Endothelial cell of umbilical vein (primary cell): ENCODE measurements at regions not wholly inside any gene's neighbourhood (a gene's known extent, or its start where the extent isn't known, plus 50 kb on each side); places are given as distances from the start of the nearest gene placed in this dataset.

Experiments used
- BruUV-seq: library from RNA; stranded (reverse); fragments of 400-500 nt; replicated peaks from 2 replicates; lab custom pipeline; 2021; lab: Mats Ljungman, UMichigan
- CTCF ChIA-PET: fragments of 300-600, 350-600 bp; sonication (Branson Sonifier 250); formaldehyde crosslinking; loops from one replicate; lab custom pipeline; 2021; ENCODE audit warnings: antibody characterized with exemption, inconsistent platforms; lab: Charles Lee
- POLR2A ChIA-PET: fragments of 300-600, 350-600 bp; sonication (Branson Sonifier 250); formaldehyde crosslinking; loops from one replicate; lab custom pipeline; 2021; ENCODE audit warnings: antibody characterized with exemption, inconsistent platforms; lab: Charles Lee
- DNase-seq: peaks from one replicate; pipeline ENCODE4 v3.0.0-alpha.2; 2011; ENCODE audit warnings: low read depth, low spot score
- FAIRE-seq: peaks from 2 replicates; lab custom pipeline; 2011; peaks lifted over from hg19 to GRCh38; lab: Jason Lieb, UNC
- H2AFZ ChIP-seq: 2 replicates; pipeline ENCODE4 v1.6.0; 2012; ENCODE audit warnings: low read depth, low read length, control low read depth, inconsistent platforms
- H3K27ac ChIP-seq: 2 replicates; pipeline ENCODE4 v1.5.1; 2011; ENCODE audit warnings: low read depth, mild to moderate bottlenecking, control low read depth, low read length, moderate library complexity; ENCODE audit not compliant: insufficient read depth
- H3K27me3 ChIP-seq, 2 experiments: 2 replicates each; pipeline versions ENCODE4 v1.6.0 to v1.6.1; 2011; ENCODE audit warnings: low read length in 2 of 2, mixed read lengths in 1 of 2; ENCODE audit not compliant: control insufficient read depth in 2 of 2, insufficient read depth in 2 of 2
- H3K36me3 ChIP-seq, 2 experiments: 2 replicates in 1 of 2; 3 replicates in 1 of 2; pipeline ENCODE4 v1.5.1; 2011; ENCODE audit warnings: low read length in 2 of 2, mild to moderate bottlenecking in 1 of 2, moderate library complexity in 1 of 2; ENCODE audit not compliant: control insufficient read depth in 2 of 2, insufficient read depth in 2 of 2; ENCODE audit errors: extremely low read depth in 1 of 2
- H3K4me1 ChIP-seq: 3 replicates; pipeline ENCODE4 v1.5.1; 2011; ENCODE audit warnings: mild to moderate bottlenecking, low read length; ENCODE audit not compliant: control insufficient read depth, insufficient read depth; ENCODE audit errors: extremely low read depth
- H3K4me2 ChIP-seq: 2 replicates; pipeline ENCODE4 v1.6.1; 2011; ENCODE audit warnings: low read length, control low read depth, mixed read lengths; ENCODE audit not compliant: insufficient read depth
- H3K4me3 ChIP-seq, 3 experiments: fragments of 200-600 bp in 1 of 3; sonication (generic), shearing (Covaris generic) in 1 of 3; replicated peaks in 1 of 3; 2 replicates each; pipeline ENCODE4 v1.5.1; 2011 to 2016; ENCODE audit warnings: control low read depth in 3 of 3, low read length in 3 of 3, mild to moderate bottlenecking in 2 of 3, inconsistent platforms in 1 of 3, low read depth in 1 of 3, moderate library complexity in 1 of 3; ENCODE audit not compliant: insufficient read depth in 1 of 3
- H3K79me2 ChIP-seq: 2 replicates; pipeline ENCODE4 v1.6.0; 2012; ENCODE audit warnings: low read length, inconsistent platforms; ENCODE audit not compliant: control insufficient read depth, insufficient read depth
- H3K9ac ChIP-seq: replicated peaks from 2 replicates; pipeline ENCODE3; 2011; ENCODE audit warnings: low read length, control low read depth; ENCODE audit not compliant: insufficient read depth; ENCODE audit errors: extremely low read depth
- H3K9me1 ChIP-seq: replicated peaks from 3 replicates; pipeline ENCODE4 v1.6.0; 2011; ENCODE audit warnings: mild to moderate bottlenecking, low read length; ENCODE audit not compliant: control insufficient read depth, insufficient read depth; ENCODE audit errors: extremely low read depth
- H3K9me3 ChIP-seq: replicated peaks from 2 replicates; pipeline ENCODE4 v1.5.1; 2012; ENCODE audit warnings: low read length, inconsistent platforms; ENCODE audit not compliant: control insufficient read depth, insufficient read depth
- H4K20me1 ChIP-seq: replicated peaks from 2 replicates; pipeline ENCODE3; 2011; ENCODE audit warnings: mild to moderate bottlenecking, low read length; ENCODE audit not compliant: control insufficient read depth, insufficient read depth; ENCODE audit errors: extremely low read depth
- EZH2 ChIP-seq: IDR thresholded peaks from 2 replicates; pipeline ENCODE4 v1.6.1; 2012; ENCODE audit warnings: borderline replicate concordance, low read depth, mild to moderate bottlenecking, moderate library complexity, low read length, inconsistent platforms; ENCODE audit not compliant: severe bottlenecking
- FOS ChIP-seq: IDR thresholded peaks from 2 replicates; pipeline ENCODE4 v1.6.1; 2011; ENCODE audit warnings: mild to moderate bottlenecking, low read length, moderate library complexity, borderline replicate concordance; ENCODE audit not compliant: insufficient read depth
- GATA2 ChIP-seq: IDR thresholded peaks from 2 replicates; pipeline ENCODE4 v1.7.0; 2011; ENCODE audit warnings: low read depth, mild to moderate bottlenecking, moderate library complexity, mixed read lengths, low read length; ENCODE audit not compliant: insufficient read length, insufficient read depth
- JUN ChIP-seq: IDR thresholded peaks from 2 replicates; pipeline ENCODE4 v1.6.1; 2011; ENCODE audit warnings: borderline replicate concordance, low read depth; ENCODE audit not compliant: insufficient read length, insufficient read depth
- MYC ChIP-seq: IDR thresholded peaks from one replicate; pipeline ENCODE4 v1.6.1; 2011; ENCODE audit warnings: mild to moderate bottlenecking, low read depth, low read length
- POLR2A ChIP-seq: IDR thresholded peaks from 2 replicates; pipeline ENCODE4 v1.6.1; 2012; ENCODE audit warnings: low read depth, mild to moderate bottlenecking, control low read depth, low read length
- POLR2AphosphoS5 ChIP-seq: IDR thresholded peaks from 2 replicates; pipeline ENCODE4 v1.6.1; 2012; ENCODE audit warnings: low read depth, mild to moderate bottlenecking, control low read depth, low read length, moderate library complexity; ENCODE audit not compliant: insufficient read depth
- dilution Hi-C: fragments of 300-500 bp; cut with MboI; formaldehyde crosslinking; loops from one replicate; pipeline ENCODE4 v1.15.0; 2019; ENCODE audit warnings: low sequenced_read_pairs; ENCODE audit not compliant: extremely low pct_ligation_motif_present
- intact Hi-C: fragments of 100-400 bp; cut with micrococcal nuclease; formaldehyde crosslinking; loops from one replicate; pipeline ENCODE4 v1.10.0; 2022
- TF ChIP-seq, protein P1 (sequence below): IDR thresholded peaks from 2 replicates; pipeline ENCODE4 v1.6.1; 2011; ENCODE audit not compliant: insufficient read depth, insufficient read length
- TF ChIP-seq, protein P2 (sequence below), 2 donors: IDR thresholded peaks; 1 replicate in 1 of 2; 2 replicates in 1 of 2; pipeline ENCODE4 v1.5.1; 2011; ENCODE audit warnings: low read length in 2 of 2, mild to moderate bottlenecking in 2 of 2, moderate library complexity in 2 of 2, control low read depth in 1 of 2, inconsistent platforms in 1 of 2, low read depth in 1 of 2; ENCODE audit not compliant: insufficient read depth in 1 of 2; ENCODE audit errors: extremely low read depth in 1 of 2

DNA sequence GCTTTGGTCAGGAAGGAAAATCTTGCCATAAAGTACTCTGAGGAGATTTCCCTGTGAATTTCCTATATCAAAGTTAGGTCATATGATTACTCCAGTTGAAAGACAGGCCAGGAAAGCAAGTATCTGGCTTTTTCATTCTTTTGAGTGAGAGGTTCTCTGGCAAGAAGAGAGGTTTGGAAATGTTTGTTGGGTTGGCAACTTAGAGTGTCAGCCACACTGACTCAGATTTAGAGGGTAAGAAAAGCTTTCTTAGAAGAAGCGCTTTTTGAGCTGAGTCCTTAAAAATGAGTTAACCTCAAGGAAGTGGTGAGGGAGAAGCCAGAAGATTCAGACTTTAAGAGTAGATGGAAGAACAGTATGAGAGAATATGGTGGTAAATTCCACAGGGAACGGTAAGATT is 86.1 kb upstream of the BDNF start:
- no peaks in the 10 kb centered on the region for H3K79me2 ChIP-seq
- no peaks in the 10 kb centered on the region for H3K9me3 ChIP-seq
- BruUV-seq, result no TSS peak
- no peaks in the 10 kb centered on the region for H3K9me1 ChIP-seq
- H3K4me1 ChIP-seq, result no peaks in the 10 kb centered on the region
- no peaks in the 10 kb centered on the region for H3K36me3 ChIP-seq
- H3K9ac ChIP-seq, result no peak overlapping the region
- FAIRE-seq (no peak), DNase-seq (no peak)
- ChIA-PET POLR2A (no interaction called here), CTCF (interaction anchor here (1.3 kb wide), 1 partner anchor 743 kb away, joined by 3 read pairs; no protein-coding TSS in a partner anchor)
- no peak overlapping the region for H3K27ac ChIP-seq
- H3K4me2 ChIP-seq, result no peak overlapping the region
- H3K27me3 ChIP-seq, result peaks cover 3 to 5% of the 10 kb centered on the region in 2 experiments
- dilution Hi-C loops (no loop called here), intact Hi-C loops (no loop called here)
- no peaks in the 10 kb centered on the region for H4K20me1 ChIP-seq
- TF ChIP-seq POLR2AphosphoS5 (no peak), POLR2A (no peak), MYC (no peak), JUN (no peak), FOS (no peak), EZH2 (no peak), GATA2 (no peak)
- TF ChIP-seq, protein P1, sequence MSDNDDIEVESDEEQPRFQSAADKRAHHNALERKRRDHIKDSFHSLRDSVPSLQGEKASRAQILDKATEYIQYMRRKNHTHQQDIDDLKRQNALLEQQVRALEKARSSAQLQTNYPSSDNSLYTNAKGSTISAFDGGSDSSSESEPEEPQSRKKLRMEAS, result no peak
- TF ChIP-seq, protein P2, sequence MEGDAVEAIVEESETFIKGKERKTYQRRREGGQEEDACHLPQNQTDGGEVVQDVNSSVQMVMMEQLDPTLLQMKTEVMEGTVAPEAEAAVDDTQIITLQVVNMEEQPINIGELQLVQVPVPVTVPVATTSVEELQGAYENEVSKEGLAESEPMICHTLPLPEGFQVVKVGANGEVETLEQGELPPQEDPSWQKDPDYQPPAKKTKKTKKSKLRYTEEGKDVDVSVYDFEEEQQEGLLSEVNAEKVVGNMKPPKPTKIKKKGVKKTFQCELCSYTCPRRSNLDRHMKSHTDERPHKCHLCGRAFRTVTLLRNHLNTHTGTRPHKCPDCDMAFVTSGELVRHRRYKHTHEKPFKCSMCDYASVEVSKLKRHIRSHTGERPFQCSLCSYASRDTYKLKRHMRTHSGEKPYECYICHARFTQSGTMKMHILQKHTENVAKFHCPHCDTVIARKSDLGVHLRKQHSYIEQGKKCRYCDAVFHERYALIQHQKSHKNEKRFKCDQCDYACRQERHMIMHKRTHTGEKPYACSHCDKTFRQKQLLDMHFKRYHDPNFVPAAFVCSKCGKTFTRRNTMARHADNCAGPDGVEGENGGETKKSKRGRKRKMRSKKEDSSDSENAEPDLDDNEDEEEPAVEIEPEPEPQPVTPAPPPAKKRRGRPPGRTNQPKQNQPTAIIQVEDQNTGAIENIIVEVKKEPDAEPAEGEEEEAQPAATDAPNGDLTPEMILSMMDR (IDR thresholded peaks at IDR 0.05; ENCODE audit: extremely low read depth in 1 of 2, insufficient read depth in 1 of 2, low read depth in 1 of 2, low read length in 2 of 2), result no peak
- H2AFZ ChIP-seq, result no peak overlapping the region
- no peak overlapping the region for H3K4me3 ChIP-seq
